Osteocyte (in vitro differentiated cells): ENCODE measurements at regions not wholly inside any gene's neighbourhood (a gene's known extent, or its start where the extent isn't known, plus 50 kb on each side); places are given as distances from the start of the nearest gene placed in this dataset.
A peak's percentile ranks its signal among the peaks of the same experiment; 100 is the strongest.

Experiments
- DNase-seq: peaks from one replicate; pipeline ENCODE4 v3.0.0; 2021; ENCODE audit warnings: mixed read lengths; ENCODE audit not compliant: unreplicated experiment; ENCODE audit errors: extremely low spot score
- H3K27ac Mint-ChIP-seq: one replicate; pipeline ENCODE4 v1.8.0; 2021; ENCODE audit warnings: mild to moderate bottlenecking, mixed read lengths; ENCODE audit not compliant: unreplicated experiment
- H3K27me3 Mint-ChIP-seq: one replicate; pipeline ENCODE4 v1.8.0; 2021; ENCODE audit warnings: mixed read lengths; ENCODE audit not compliant: unreplicated experiment
- H3K36me3 Mint-ChIP-seq: one replicate; pipeline ENCODE4 v1.8.0; 2021; ENCODE audit warnings: mixed read lengths; ENCODE audit not compliant: unreplicated experiment
- H3K4me1 Mint-ChIP-seq: one replicate; pipeline ENCODE4 v1.8.0; 2021; ENCODE audit warnings: mixed read lengths; ENCODE audit not compliant: unreplicated experiment
- H3K4me3 Mint-ChIP-seq: one replicate; pipeline ENCODE4 v1.8.0; 2021; ENCODE audit warnings: mild to moderate bottlenecking, moderate library complexity, mixed read lengths; ENCODE audit not compliant: unreplicated experiment
- H3K9me3 Mint-ChIP-seq: one replicate; pipeline ENCODE4 v1.8.0; 2021; ENCODE audit warnings: mixed read lengths; ENCODE audit not compliant: unreplicated experiment
- CTCF ChIP-seq: fragments of 200-600 bp; sonication (generic); IDR thresholded peaks from 2 replicates; pipeline ENCODE4 v1.5.0; 2021; ENCODE audit warnings: antibody characterized with exemption, mild to moderate bottlenecking, moderate library complexity

GRCh38 chr20:40435146-40435895, 253.7 kb downstream of the MAFB start:
- Mint-ChIP-seq H3K36me3 (no peaks in the 10 kb centered on the region), H3K4me1 (no peaks in the 10 kb centered on the region), H3K9me3 (no peaks in the 10 kb centered on the region), H3K27me3 (peaks cover 14% of the 10 kb centered on the region), H3K4me3 (no peak overlapping the region), H3K27ac (no peak overlapping the region)
- TF ChIP-seq CTCF: no peak
- peak; percentile 51 for DNase-seq

DNA sequence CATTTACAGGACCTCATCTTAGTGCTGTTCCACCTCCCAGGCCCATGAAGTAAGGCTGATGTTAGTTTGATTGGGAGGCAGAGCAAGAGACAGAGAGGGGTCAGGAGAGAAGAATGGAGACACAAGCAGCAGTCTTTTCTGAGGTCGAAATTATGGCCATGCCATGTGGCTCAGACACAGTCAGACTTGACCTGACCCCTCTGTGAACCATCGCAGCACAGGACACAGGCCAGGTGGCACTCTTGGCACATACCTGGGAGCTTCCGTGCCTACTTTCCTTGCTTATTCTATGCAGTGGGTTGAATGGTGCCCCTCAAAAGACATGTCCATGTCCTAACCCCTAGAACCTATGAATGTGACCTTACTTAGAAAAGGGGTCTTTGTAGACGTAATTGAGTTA, 254.9 kb downstream of the MAFB start:
- Mint-ChIP-seq H3K27me3 (peaks cover 14% of the 10 kb centered on the region), H3K4me3 (no peak overlapping the region), H3K36me3 (no peaks in the 10 kb centered on the region), H3K4me1 (no peaks in the 10 kb centered on the region), H3K9me3 (no peaks in the 10 kb centered on the region), H3K27ac (no peak overlapping the region)
- no peak for TF ChIP-seq CTCF
- DNase-seq: peak; percentile 27

GRCh38 chr20:40433341-40433861, 255.6 kb downstream of the MAFB start:
- H3K27me3 Mint-ChIP-seq: peaks cover 14% of the 10 kb centered on the region
- H3K4me1 Mint-ChIP-seq: no peaks in the 10 kb centered on the region
- no peak overlapping the region for H3K27ac Mint-ChIP-seq
- no peak for TF ChIP-seq CTCF
- no peak overlapping the region for H3K4me3 Mint-ChIP-seq
- DNase-seq: peak; percentile 75
- no peaks in the 10 kb centered on the region for H3K9me3 Mint-ChIP-seq
- no peaks in the 10 kb centered on the region for H3K36me3 Mint-ChIP-seq

- Mint-ChIP-seq H3K9me3 (no peaks in the 10 kb centered on the region), H3K36me3 (no peaks in the 10 kb centered on the region), H3K27me3 (peaks cover 16% of the 10 kb centered on the region), H3K27ac (no peak overlapping the region), H3K4me3 (no peak overlapping the region), H3K4me1 (no peaks in the 10 kb centered on the region)
- TF ChIP-seq CTCF: no peak
- DNase-seq: peak; percentile 27
Observed at GRCh38 chr20:40431611-40432010, 257.4 kb downstream of the MAFB start.

DNA sequence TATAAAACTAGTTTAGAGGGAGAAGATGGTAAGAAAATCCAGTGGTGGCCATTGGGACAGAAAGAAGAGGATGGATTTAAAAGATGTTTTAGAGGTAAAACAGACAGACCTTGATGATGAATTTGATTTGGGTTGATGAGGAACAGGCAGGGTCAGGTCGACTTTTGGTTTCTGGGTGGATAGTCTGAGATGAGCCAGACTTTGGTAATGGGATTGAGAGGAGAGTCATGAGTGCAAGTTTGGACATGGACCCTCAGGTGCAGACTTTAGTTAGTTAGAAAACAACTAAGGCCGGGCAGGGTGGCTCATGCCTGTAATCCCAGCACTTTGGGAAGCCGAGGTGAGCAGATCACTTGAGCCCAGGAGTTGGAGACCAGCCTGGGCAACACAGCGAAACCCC, 257.9 kb downstream of the MAFB start:
- peak; percentile 32 for DNase-seq
- no peaks in the 10 kb centered on the region for H3K9me3 Mint-ChIP-seq
- H3K36me3 Mint-ChIP-seq: no peaks in the 10 kb centered on the region
- no peak overlapping the region for H3K4me3 Mint-ChIP-seq
- no peak overlapping the region for H3K27ac Mint-ChIP-seq
- no peaks in the 10 kb centered on the region for H3K4me1 Mint-ChIP-seq
- TF ChIP-seq CTCF: no peak
- H3K27me3 Mint-ChIP-seq: peaks cover 16% of the 10 kb centered on the region
